GM21526 (cell line): ENCODE measurements at regions not wholly inside any gene's neighbourhood (a gene's known extent, or its start where the extent isn't known, plus 50 kb on each side); places are given as distances from the start of the nearest gene placed in this dataset.
"Not testable (repeated sequence)": the region's sequence is repeated elsewhere in the genome, so short reads cannot be mapped to it uniquely, and the experiment has no call there.

Experiments
- ATAC-seq: cut with Tn5 transposase; IDR thresholded peaks from one replicate; pipeline ENCODE4 v1.9.1; 2021; ENCODE audit warnings: moderate library complexity; ENCODE audit not compliant: unreplicated experiment, low FRiP score

- no peak for ATAC-seq
These were observed 417.7 kb downstream of the IRX1 start for GRCh38 chr5:4013106-4013898.

GRCh38 chr5:4015709-4016108 lies 420.1 kb downstream of the IRX1 start:
- no peak for ATAC-seq

- no peak for ATAC-seq
These were observed 421.6 kb downstream of the IRX1 start for GRCh38 chr5:4017076-4017803.

GRCh38 chr5:4018007-4018406 lies 422.4 kb downstream of the IRX1 start:
- ATAC-seq: no peak

- no peak for ATAC-seq
These were observed 423.6 kb downstream of the IRX1 start for GRCh38 chr5:4019009-4019769.

GRCh38 chr5:4019841-4020240 lies 424.2 kb downstream of the IRX1 start:
- ATAC-seq: no peak

- ATAC-seq: no peak
These were observed 424.8 kb downstream of the IRX1 start for GRCh38 chr5:4020400-4020799.

GRCh38 chr5:4022056-4022670 lies 426.5 kb downstream of the IRX1 start:
- no peak for ATAC-seq

- no peak for ATAC-seq
These were observed 427.6 kb downstream of the IRX1 start for GRCh38 chr5:4023091-4023752.

- no peak for ATAC-seq
These were observed 428.2 kb downstream of the IRX1 start for GRCh38 chr5:4023753-4024335.

- no peak for ATAC-seq
These were observed 431.6 kb downstream of the IRX1 start for GRCh38 chr5:4027088-4027734.

- no peak for ATAC-seq
These were observed 432.8 kb downstream of the IRX1 start for GRCh38 chr5:4028384-4028783.

- ATAC-seq: not testable (repeated sequence)
These were observed 437.9 kb downstream of the IRX1 start for GRCh38 chr5:4033546-4033945.

GRCh38 chr5:4036861-4037260 lies 441.2 kb downstream of the IRX1 start:
- no peak for ATAC-seq

GRCh38 chr5:4038994-4039393 lies 443.4 kb downstream of the IRX1 start:
- ATAC-seq: no peak

GRCh38 chr5:4042311-4042710 lies 446.7 kb downstream of the IRX1 start:
- no peak for ATAC-seq

- ATAC-seq: no peak
These were observed 447.5 kb downstream of the IRX1 start for GRCh38 chr5:4043135-4043534.

GRCh38 chr5:4044881-4045280 lies 449.2 kb downstream of the IRX1 start:
- ATAC-seq: no peak

GRCh38 chr5:4048398-4048797 lies 452.8 kb downstream of the IRX1 start:
- ATAC-seq: no peak
